B cell (primary cell): ENCODE measurements at regions not wholly inside any gene's neighbourhood (a gene's known extent, or its start where the extent isn't known, plus 50 kb on each side); places are given as distances from the start of the nearest gene placed in this dataset.

Source experiments
- ATAC-seq: fragments of 200-7000 bp; cut with Tn5 transposase; one replicate; pipeline ENCODE4 v1.10.0; 2021; ENCODE audit warnings: low read depth, mild to moderate bottlenecking, moderate number of reproducible peaks, moderate library complexity
- CTCF ChIA-PET: fragments of 350-600 bp; sonication (Branson Sonifier 250); formaldehyde crosslinking; loops from one replicate; lab custom pipeline; 2021; ENCODE audit warnings: antibody characterized with exemption, inconsistent platforms; lab: Charles Lee
- POLR2A ChIA-PET: fragments of 350-600 bp; sonication (Branson Sonifier 250); formaldehyde crosslinking; loops from one replicate; lab custom pipeline; 2021; ENCODE audit warnings: antibody characterized with exemption; lab: Charles Lee
- DNase-seq: peaks from one replicate; pipeline ENCODE4 v3.0.0; 2013
- H2AFZ ChIP-seq: 2 replicates; pipeline ENCODE4 v1.6.1; 2012; ENCODE audit warnings: mild to moderate bottlenecking, low read depth, low read length; ENCODE audit not compliant: insufficient read depth, poor library complexity, severe bottlenecking
- H3K27ac ChIP-seq, 2 donors: 1 replicate in 1 of 2; 2 replicates in 1 of 2; pipeline ENCODE4 v1.5.1; 2012 to 2013; ENCODE audit warnings: low read length in 2 of 2, mild to moderate bottlenecking in 2 of 2, moderate library complexity in 1 of 2
- H3K27me3 ChIP-seq, 4 experiments: fragments of 200-600 bp in 1 of 4; sonication (generic) in 1 of 4; replicated peaks in 1 of 4; 1 replicate in 2 of 4; 2 replicates in 2 of 4; pipeline versions ENCODE4 v1.6.1 to v1.7.0; 2013 to 2016; ENCODE audit warnings: low read length in 3 of 4, mild to moderate bottlenecking in 2 of 4, mixed read lengths in 1 of 4, moderate library complexity in 1 of 4; ENCODE audit not compliant: insufficient read depth in 4 of 4, control insufficient read depth in 3 of 4; ENCODE audit errors: control extremely low read depth in 1 of 4
- H3K36me3 ChIP-seq, 2 experiments: replicated peaks in 1 of 2; 1 replicate in 1 of 2; 2 replicates in 1 of 2; pipeline versions ENCODE4 v1.6.1 to v1.7.1; 2013; ENCODE audit warnings: low read length in 1 of 2; ENCODE audit not compliant: insufficient read depth in 2 of 2, control insufficient read depth in 1 of 2; ENCODE audit errors: control extremely low read depth in 1 of 2, extremely low read depth in 1 of 2
- H3K4me1 ChIP-seq, 2 donors: fragments of 200-600 bp in 1 of 2; sonication (generic) in 1 of 2; 1 replicate in 1 of 2; 2 replicates in 1 of 2; pipeline versions ENCODE4 v1.5.1 to v1.6.1; 2013 to 2017; ENCODE audit warnings: low read length in 2 of 2; ENCODE audit not compliant: control insufficient read depth in 2 of 2, insufficient read depth in 2 of 2
- H3K4me2 ChIP-seq: replicated peaks from 2 replicates; pipeline ENCODE3; 2012; ENCODE audit warnings: mild to moderate bottlenecking, low read depth, low read length; ENCODE audit not compliant: poor library complexity, severe bottlenecking
- H3K4me3 ChIP-seq, 5 experiments: fragments of 200-600 bp in 1 of 5; sonication (generic) in 1 of 5; 1 replicate in 3 of 5; 2 replicates in 2 of 5; pipeline versions ENCODE4 v1.5.1 to v1.7.0; 2011 to 2016; ENCODE audit warnings: low read length in 4 of 5, mild to moderate bottlenecking in 4 of 5, low read depth in 2 of 5, control low read depth in 1 of 5, moderate library complexity in 1 of 5; ENCODE audit not compliant: insufficient read depth in 1 of 5; ENCODE audit errors: control extremely low read depth in 1 of 5, extremely low read depth in 1 of 5
- H3K79me2 ChIP-seq: fragments of 200-600 bp; sonication (generic); one replicate; pipeline ENCODE4 v1.6.0; 2016; ENCODE audit warnings: low read length; ENCODE audit not compliant: control insufficient read depth, insufficient read depth
- H3K9ac ChIP-seq: fragments of 200-600 bp; sonication (generic); 2 replicates; pipeline ENCODE4 v1.6.1; 2017; ENCODE audit warnings: mild to moderate bottlenecking, low read length, moderate library complexity
- H3K9me3 ChIP-seq, 3 donors: one replicate each; pipeline versions ENCODE4 v1.6.1 to v1.7.1; 2013; ENCODE audit warnings: low read length in 2 of 3; ENCODE audit not compliant: control insufficient read depth in 2 of 3, insufficient read depth in 1 of 3; ENCODE audit errors: control extremely low read depth in 1 of 3
- H4K20me1 ChIP-seq: 2 replicates; pipeline ENCODE4 v1.6.0; 2012; ENCODE audit warnings: mild to moderate bottlenecking, low read length; ENCODE audit not compliant: insufficient read depth, control insufficient read depth, poor library complexity, severe bottlenecking
- H3K27ac Mint-ChIP-seq: one replicate; pipeline ENCODE4 v1.8.0; 2021; ENCODE audit warnings: mixed read lengths
- H3K27me3 Mint-ChIP-seq: one replicate; pipeline ENCODE4 v1.8.0; 2021; ENCODE audit warnings: mixed read lengths
- H3K4me1 Mint-ChIP-seq: one replicate; pipeline ENCODE4 v1.8.0; 2021; ENCODE audit warnings: mixed read lengths
- H3K4me3 Mint-ChIP-seq: one replicate; pipeline ENCODE4 v1.8.0; 2021; ENCODE audit warnings: mixed read lengths
- H3K9me3 Mint-ChIP-seq: one replicate; pipeline ENCODE4 v1.8.0; 2022; ENCODE audit warnings: mixed read lengths; ENCODE audit not compliant: insufficient read depth
- CTCF ChIP-seq: fragments of 200-600 bp; IDR thresholded peaks from one replicate; pipeline ENCODE4 v1.8.0; 2022; ENCODE audit warnings: antibody characterized with exemption, mild to moderate bottlenecking
- EZH2 ChIP-seq: IDR thresholded peaks from 2 replicates; pipeline ENCODE4 v1.6.1; 2012; ENCODE audit warnings: borderline replicate concordance, low read depth, mild to moderate bottlenecking, moderate library complexity, low read length; ENCODE audit not compliant: insufficient read depth, poor library complexity, severe bottlenecking
- WGBS: methylation state at CpG from one replicate; pipeline ENCODE4 v1.1.5; 2013; ENCODE audit warnings: missing lambda C conversion rate; ENCODE audit not compliant: insufficient coverage; 5-methylcytosine and 5-hydroxymethylcytosine counted together
- intact Hi-C: fragments of 100-400 bp; cut with micrococcal nuclease; formaldehyde crosslinking; loops from one replicate; pipeline ENCODE4 v1.10.0; 2022

GRCh38 chr7:68235937-68236336, 1239.3 kb downstream of the TYW1 start:
- H2AFZ ChIP-seq = no peak overlapping the region
- H3K27me3 Mint-ChIP-seq = no peaks in the 10 kb centered on the region
- H3K36me3 ChIP-seq = no peaks in the 10 kb centered on the region
- no peaks in the 10 kb centered on the region for H3K9me3 ChIP-seq
- H3K4me1 ChIP-seq = no peaks in the 10 kb centered on the region
- H3K27ac ChIP-seq = no peak overlapping the region
- no peaks in the 10 kb centered on the region for H3K79me2 ChIP-seq
- H3K27ac Mint-ChIP-seq = no peak overlapping the region
- TF ChIP-seq CTCF (no peak), EZH2 (no peak)
- no peaks in the 10 kb centered on the region for H4K20me1 ChIP-seq
- ChIA-PET CTCF (no interaction called here), POLR2A (no interaction called here)
- no peak overlapping the region for H3K4me3 Mint-ChIP-seq
- H3K27me3 ChIP-seq = no peaks in the 10 kb centered on the region
- no peaks in the 10 kb centered on the region for H3K4me1 Mint-ChIP-seq
- intact Hi-C loops = no loop called here
- H3K9ac ChIP-seq = no peak overlapping the region
- DNase-seq (no peak), ATAC-seq (no peak)
- H3K4me2 ChIP-seq = no peak overlapping the region
- no peak overlapping the region for H3K4me3 ChIP-seq
- peaks cover 11% of the 10 kb centered on the region for H3K9me3 Mint-ChIP-seq
- no CpG with 5 or more reads among the region's 1 CpG for WGBS

GRCh38 chr7:68238204-68238805, 1241.7 kb downstream of the TYW1 start:
- H3K4me2 ChIP-seq = no peak overlapping the region
- H3K9me3 ChIP-seq = peaks cover 0 to 6% (median 0%) of the 10 kb centered on the region in 3 donors
- no peaks in the 10 kb centered on the region for H3K27me3 ChIP-seq
- POLR2A ChIA-PET = no interaction called here
- no peak overlapping the region for H3K27ac Mint-ChIP-seq
- H3K4me3 Mint-ChIP-seq = no peak overlapping the region
- H3K4me3 ChIP-seq = no peak overlapping the region
- CTCF ChIA-PET = no interaction called here
- DNase-seq (no peak), ATAC-seq (no peak)
- H3K4me1 Mint-ChIP-seq = no peaks in the 10 kb centered on the region
- no peaks in the 10 kb centered on the region for H3K79me2 ChIP-seq
- H4K20me1 ChIP-seq = no peaks in the 10 kb centered on the region
- peaks cover 15% of the 10 kb centered on the region for H3K9me3 Mint-ChIP-seq
- H3K9ac ChIP-seq = no peak overlapping the region
- 74% methylated on average over 4 of the region's 4 CpGs for WGBS
- no peaks in the 10 kb centered on the region for H3K36me3 ChIP-seq
- H3K4me1 ChIP-seq = no peaks in the 10 kb centered on the region
- TF ChIP-seq EZH2 (no peak), CTCF (no peak)
- no peak overlapping the region for H3K27ac ChIP-seq
- intact Hi-C loops = no loop called here
- no peak overlapping the region for H2AFZ ChIP-seq
- H3K27me3 Mint-ChIP-seq = no peaks in the 10 kb centered on the region
